HG02678 (cell line): ENCODE measurements at regions not wholly inside any gene's neighbourhood (a gene's known extent, or its start where the extent isn't known, plus 50 kb on each side); places are given as distances from the start of the nearest gene placed in this dataset.
"Not testable (repeated sequence)": the region's sequence is repeated elsewhere in the genome, so short reads cannot be mapped to it uniquely, and the experiment has no call there.

Experiments used
- ATAC-seq: cut with Tn5 transposase; IDR thresholded peaks from one replicate; pipeline ENCODE4 v1.9.1; 2021; ENCODE audit warnings: mild to moderate bottlenecking, moderate library complexity; ENCODE audit not compliant: unreplicated experiment

DNA sequence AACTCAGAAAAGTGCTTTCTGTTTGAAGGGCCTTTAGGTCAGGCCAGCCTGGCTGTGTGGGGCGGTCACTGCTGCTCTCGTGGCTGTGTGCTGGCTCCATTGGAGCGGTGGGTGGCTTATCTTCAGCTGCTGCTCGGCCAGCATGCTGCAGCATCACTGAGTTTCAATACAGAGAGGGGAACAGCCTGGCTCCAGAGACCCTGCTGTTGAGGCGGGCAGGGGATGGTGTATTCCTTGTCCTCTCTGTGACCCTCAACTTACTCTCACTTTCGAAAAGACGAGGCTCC is 248.5 kb upstream of the ONECUT1 start:
- ATAC-seq: no peak

DNA sequence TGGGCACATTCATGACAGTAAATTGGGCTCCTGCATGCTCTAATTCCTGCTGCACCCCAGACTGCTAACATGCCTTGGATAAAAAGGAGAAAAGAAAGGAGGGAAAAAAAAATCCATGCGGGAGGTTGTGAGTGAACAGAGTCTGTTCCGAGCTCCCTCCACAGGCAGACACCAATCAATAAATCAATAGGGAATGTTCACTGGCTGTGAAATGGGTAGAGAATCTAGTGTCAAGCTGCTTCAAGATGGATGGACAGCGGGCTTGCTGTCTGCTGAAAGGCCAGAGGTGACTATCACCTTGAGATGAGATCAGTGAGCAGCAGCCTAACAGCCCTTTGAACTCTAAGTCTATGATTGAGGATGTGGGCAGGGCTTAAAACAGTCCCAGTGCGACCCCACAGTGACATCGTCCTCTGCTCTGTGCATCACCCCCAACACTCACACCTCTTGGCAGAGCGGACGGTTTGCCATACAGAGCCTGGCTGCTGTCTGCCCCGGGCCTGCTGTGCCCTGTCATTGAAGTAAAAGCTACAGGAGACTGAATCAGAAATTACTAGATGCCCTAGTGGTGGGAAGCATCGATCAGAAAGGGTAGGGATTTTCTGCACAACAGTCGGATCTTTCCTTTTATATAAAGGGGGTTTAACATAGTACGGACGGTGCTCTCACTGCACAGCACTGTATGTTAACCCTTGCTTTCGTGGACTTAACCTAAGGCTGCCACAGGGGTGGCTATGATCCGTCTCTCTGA is 247.9 kb upstream of the ONECUT1 start:
- ATAC-seq: no peak

DNA sequence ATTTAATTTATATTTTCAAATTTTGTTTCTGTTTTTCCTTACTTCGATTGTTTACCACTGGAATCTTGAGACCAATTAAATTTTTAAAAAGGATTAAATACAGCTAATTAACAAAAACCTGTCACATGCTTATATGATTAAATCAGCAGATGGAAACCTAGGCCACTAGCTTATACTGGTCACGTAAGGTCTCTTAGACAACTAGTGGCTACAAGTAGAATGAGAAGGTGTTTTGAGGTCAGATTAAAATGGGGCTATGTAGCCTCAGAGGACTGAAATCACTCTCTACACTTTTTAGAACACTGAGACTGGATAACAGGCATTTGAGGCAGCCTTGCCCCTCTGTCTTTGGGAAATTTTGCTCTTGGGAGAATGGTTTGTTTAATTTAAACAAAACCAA is 246.5 kb upstream of the ONECUT1 start:
- ATAC-seq: no peak

GRCh38 chr15:53034767-53035245 is 244.7 kb upstream of the ONECUT1 start:
- ATAC-seq: no peak

DNA sequence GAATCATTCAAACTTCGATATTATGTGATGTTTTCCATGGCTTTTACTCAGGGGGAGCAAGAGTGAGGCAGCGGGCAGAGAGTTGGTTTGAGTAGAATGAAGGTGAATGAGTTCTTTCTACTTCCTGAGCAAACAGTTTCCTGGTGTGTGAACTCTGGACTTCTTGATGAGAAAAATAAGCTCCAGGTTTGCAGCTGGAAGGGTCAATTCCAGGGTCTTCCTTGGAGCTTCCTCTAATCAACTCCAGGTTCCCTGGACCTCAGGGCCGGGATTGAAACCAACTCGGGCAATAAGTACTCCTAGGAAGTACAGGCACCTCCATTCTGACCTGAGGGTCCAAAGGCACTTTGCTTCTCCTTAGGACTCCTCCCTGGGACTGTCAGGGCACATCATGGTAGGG is 243.6 kb upstream of the ONECUT1 start:
- ATAC-seq: no peak

DNA sequence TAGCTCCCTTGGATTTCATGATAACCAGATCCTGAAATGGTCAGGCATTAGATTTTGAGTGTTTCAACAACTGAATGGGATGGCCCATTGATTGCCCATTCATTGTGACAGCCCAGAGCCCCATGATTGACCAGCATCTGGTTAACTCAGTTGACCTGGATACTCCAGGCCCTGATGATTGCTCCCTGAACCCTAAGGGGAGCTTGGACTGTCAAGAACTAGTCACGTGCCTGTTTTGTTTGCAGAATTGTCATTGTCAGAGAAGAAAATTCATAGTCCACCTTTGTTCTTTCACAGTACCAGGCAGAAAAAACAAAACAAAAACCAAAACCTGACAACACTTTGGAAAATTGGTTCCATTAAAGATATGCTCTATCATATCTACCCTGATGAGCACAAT is 241.3 kb upstream of the ONECUT1 start:
- no peak for ATAC-seq

DNA sequence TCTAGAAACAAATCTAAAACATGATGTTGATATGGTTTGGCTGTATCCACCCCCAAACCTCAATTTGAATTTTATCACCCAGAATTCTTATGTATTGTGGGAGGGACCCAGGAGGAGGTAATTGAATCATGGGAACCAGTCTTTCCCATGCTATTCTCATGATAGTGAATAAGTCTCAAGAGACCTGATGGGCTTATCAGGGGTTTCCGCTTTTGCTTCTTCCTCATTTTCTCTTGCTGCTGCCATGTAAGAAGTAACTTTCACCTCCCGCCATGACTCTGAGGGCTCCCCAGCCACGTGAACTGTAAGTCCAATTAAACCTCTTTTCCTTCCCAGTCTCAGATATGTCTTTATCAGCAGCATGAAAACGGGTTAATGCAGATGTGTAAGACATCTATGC is 232.7 kb upstream of the ONECUT1 start:
- ATAC-seq: no peak

DNA sequence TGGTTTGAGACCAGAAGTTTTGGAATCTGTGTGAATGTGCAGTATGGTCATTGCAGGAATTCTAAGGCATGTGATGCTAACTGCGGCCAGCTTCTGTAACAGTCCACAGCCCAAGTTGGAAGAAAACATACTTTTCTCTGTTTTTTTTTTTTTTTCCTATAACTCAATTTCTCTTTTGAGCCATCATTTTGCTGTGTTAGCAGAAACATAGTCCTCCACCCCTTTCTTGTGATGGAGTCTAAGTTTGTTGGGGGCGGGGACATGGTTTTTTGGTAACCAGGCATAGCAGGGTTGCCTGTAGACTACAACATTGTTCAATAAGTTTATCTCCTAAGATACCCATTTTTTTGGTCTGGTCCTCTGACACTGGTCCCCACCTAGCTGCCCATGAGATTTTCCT is 223.2 kb upstream of the ONECUT1 start:
- no peak for ATAC-seq

- not testable (repeated sequence) for ATAC-seq
Observed at GRCh38 chr15:53011779-53012178, 221.6 kb upstream of the ONECUT1 start.

DNA sequence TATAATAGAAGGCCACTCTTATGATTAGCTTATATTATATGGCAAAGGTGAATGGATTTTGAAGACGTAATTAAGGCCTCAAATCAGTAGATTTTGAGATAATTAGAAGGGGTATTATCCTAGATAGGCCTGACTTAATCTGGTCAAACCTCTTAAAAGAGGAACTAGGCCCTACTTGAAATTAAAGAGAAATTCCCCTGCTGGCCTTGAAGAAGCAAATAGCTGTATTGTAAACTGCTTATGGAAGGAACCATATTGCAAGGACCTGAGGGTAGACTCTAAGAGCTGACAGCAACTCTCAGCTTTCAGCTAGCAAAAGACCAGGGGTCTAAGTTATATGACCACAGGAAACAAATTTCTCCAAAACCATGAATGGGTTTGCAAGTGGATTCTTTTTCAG is 219.0 kb upstream of the ONECUT1 start:
- no peak for ATAC-seq

DNA sequence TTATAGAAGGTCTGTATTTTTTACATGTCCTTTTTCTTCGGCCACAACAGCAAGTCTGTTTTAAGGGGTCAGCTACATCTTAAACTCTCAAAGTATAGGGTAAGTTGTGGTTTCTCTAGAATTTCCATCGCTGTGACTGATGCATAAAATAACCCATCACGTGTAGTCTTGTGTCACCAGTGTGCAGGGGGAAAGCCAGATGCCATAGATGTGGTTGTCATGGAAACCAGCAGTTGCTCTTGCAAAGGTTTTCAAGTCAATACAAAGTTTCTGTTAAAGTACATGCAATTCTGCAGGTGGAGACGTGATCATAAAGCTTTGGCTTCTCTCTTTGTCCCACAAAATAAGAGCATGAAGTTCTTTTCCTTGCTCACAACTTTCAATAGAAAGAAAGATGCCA is 210.3 kb upstream of the ONECUT1 start:
- no peak for ATAC-seq

DNA sequence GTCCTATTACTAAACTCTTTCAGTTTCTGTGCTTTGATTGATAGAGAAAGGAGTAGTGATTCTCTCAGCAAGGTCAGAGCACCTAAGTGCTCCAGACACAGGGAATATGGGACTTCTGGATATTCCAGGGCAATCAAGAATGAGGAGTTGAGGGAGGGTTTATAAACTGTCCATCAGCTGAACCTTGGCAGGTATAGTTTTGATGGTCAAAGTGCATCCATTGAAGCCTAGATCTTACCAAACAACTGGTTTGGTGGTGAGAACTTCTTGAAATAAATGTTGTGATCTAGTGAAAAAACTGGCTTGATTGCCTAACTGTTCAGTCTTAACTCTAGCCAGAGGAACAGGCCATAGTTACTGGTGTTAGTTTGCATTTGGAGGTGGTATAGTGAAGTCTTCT is 207.0 kb upstream of the ONECUT1 start:
- ATAC-seq: no peak

GRCh38 chr15:52994290-52994689 is 204.2 kb upstream of the ONECUT1 start:
- no peak for ATAC-seq

DNA sequence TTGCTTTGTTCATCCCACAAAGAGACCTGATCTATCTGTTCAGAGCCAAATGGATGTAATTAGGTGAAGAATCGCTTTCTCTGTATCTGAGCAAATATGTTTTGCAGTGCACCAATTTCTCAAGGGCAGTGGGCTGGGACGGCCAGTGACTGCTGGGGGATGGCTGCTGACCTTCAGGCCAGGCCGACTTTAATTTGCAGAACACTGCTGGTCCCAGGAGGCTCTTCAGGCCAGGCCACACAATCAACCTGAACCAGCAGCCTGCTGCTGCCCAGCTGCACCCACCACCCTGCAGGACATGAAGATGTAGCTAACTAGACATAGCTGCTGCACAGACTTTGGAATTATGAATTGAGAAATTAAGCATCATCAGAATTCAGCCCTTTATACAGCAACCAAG is 194.4 kb upstream of the ONECUT1 start:
- ATAC-seq: no peak

GRCh38 chr15:52980446-52980845 is 190.3 kb upstream of the ONECUT1 start:
- no peak for ATAC-seq

GRCh38 chr15:52976516-52977075 is 186.5 kb upstream of the ONECUT1 start:
- ATAC-seq: no peak

GRCh38 chr15:52975941-52976449 is 185.9 kb upstream of the ONECUT1 start:
- ATAC-seq: no peak

- ATAC-seq: no peak
Observed at GRCh38 chr15:52963865-52964264, 173.7 kb upstream of the ONECUT1 start.

- ATAC-seq: no peak
Observed at GRCh38 chr15:52960283-52960682, 170.1 kb upstream of the ONECUT1 start.

DNA sequence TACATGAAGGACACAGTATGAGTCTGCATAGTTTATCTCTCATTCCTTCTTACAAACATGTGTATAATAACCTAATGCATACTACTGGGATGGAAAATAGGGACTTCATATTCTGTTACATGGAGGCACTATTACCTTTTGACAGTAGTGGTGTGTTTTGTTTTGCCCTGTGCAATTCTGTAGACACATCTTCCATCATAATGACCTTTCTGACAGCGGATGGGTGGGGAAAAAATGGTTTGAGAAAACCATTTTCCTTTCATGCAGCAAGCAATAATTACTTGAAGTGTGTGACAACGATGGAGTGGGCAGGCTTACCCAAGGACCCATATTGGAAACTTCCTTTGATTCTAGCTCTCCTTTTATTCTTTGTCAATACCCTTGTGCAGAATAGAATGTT is 153.6 kb upstream of the ONECUT1 start:
- ATAC-seq: no peak

GRCh38 chr15:52936489-52936888 is 146.4 kb upstream of the ONECUT1 start:
- no peak for ATAC-seq

GRCh38 chr15:52925130-52925529 is 135.0 kb upstream of the ONECUT1 start:
- ATAC-seq: no peak

DNA sequence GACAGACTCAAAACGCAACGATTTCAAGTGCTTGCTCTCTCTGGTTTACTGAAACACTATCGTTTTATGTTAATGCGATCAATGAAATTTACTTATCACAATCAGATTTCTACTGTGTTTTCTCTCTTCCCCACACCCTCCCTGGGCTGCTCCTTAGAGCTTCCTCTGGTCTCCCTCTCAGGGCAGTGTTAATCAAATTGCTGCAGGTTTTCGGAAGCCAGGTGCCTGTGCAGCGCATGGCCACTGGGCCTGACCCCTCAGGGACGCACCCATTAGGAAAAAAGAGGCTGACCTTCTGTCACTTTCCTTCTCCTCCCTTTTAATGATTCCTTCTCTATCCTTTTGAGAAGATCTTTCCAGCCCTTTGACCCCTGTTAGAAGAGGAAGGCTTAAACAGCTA is 134.5 kb upstream of the ONECUT1 start:
- no peak for ATAC-seq
